Tongue (tissue), 1 donor: ENCODE measurements at regions not wholly inside any gene's neighbourhood (a gene's known extent, or its start where the extent isn't known, plus 50 kb on each side); places are given as distances from the start of the nearest gene placed in this dataset.

Source experiments
- DNase-seq: peaks from one replicate; pipeline ENCODE4 v3.0.0-alpha.2; 2015

- DNase-seq, result no peak
Observed at GRCh38 chr20:19078448-19079373, 133.7 kb upstream of the SLC24A3 start.

GRCh38 chr20:19079536-19080299 is 132.7 kb upstream of the SLC24A3 start:
- DNase-seq, result peak; percentile 34

- DNase-seq, result no peak
Observed at GRCh38 chr20:19081937-19082336, 130.5 kb upstream of the SLC24A3 start.

GRCh38 chr20:19083136-19083621 is 129.3 kb upstream of the SLC24A3 start:
- no peak for DNase-seq

GRCh38 chr20:19090332-19090731 is 122.1 kb upstream of the SLC24A3 start:
- DNase-seq, result no peak

- no peak for DNase-seq
Observed at GRCh38 chr20:19094959-19095541, 117.4 kb upstream of the SLC24A3 start.

- no peak for DNase-seq
Observed at GRCh38 chr20:19095762-19096161, 116.7 kb upstream of the SLC24A3 start.

GRCh38 chr20:19096843-19097242 is 115.6 kb upstream of the SLC24A3 start:
- no peak for DNase-seq

GRCh38 chr20:19098117-19098516 is 114.3 kb upstream of the SLC24A3 start:
- no peak for DNase-seq

GRCh38 chr20:19098806-19099578 is 113.5 kb upstream of the SLC24A3 start:
- no peak for DNase-seq

- no peak for DNase-seq
Observed at GRCh38 chr20:19099596-19100545, 112.6 kb upstream of the SLC24A3 start.

GRCh38 chr20:19100975-19101374 is 111.5 kb upstream of the SLC24A3 start:
- no peak for DNase-seq

- DNase-seq, result no peak
Observed at GRCh38 chr20:19104186-19104585, 108.3 kb upstream of the SLC24A3 start.

- no peak for DNase-seq
Observed at GRCh38 chr20:19108155-19108554, 104.3 kb upstream of the SLC24A3 start.

GRCh38 chr20:19110285-19110684 is 102.2 kb upstream of the SLC24A3 start:
- DNase-seq, result no peak

- peak; percentile 53 for DNase-seq
Observed at GRCh38 chr20:19110881-19111460, 101.5 kb upstream of the SLC24A3 start.

- DNase-seq, result no peak
Observed at GRCh38 chr20:19112828-19113227, 99.6 kb upstream of the SLC24A3 start.

- no peak for DNase-seq
Observed at GRCh38 chr20:19113343-19113930, 99.0 kb upstream of the SLC24A3 start.

- DNase-seq, result no peak
Observed at GRCh38 chr20:19114410-19114809, 98.0 kb upstream of the SLC24A3 start.

GRCh38 chr20:19115581-19115980 is 96.9 kb upstream of the SLC24A3 start:
- DNase-seq, result no peak
